OCI-LY3 (cell line): ENCODE measurements at regions not wholly inside any gene's neighbourhood (a gene's known extent, or its start where the extent isn't known, plus 50 kb on each side); places are given as distances from the start of the nearest gene placed in this dataset.

Experiments
- H2AFZ ChIP-seq: fragments of 200-600, 300-600 bp; shearing (Covaris generic); 2 replicates; pipeline ENCODE4 v1.6.0; 2014; ENCODE audit warnings: antibody characterized with exemption, low read depth, low read length
- H3K27ac ChIP-seq: fragments of 200-600, 300-600 bp; sonication (generic); 2 replicates; pipeline ENCODE4 v1.5.1; 2014; ENCODE audit warnings: mild to moderate bottlenecking, low read length, moderate library complexity, mixed read lengths
- H3K27me3 ChIP-seq: fragments of 200-600, 300-600 bp; sonication (generic); 2 replicates; pipeline ENCODE4 v1.6.1; 2014; ENCODE audit warnings: low read depth, low read length, mixed read lengths
- H3K36me3 ChIP-seq: fragments of 200-600, 300-600 bp; sonication (generic); replicated peaks from 2 replicates; pipeline ENCODE3; 2014; ENCODE audit warnings: low read depth, low read length, mixed read lengths
- H3K4me1 ChIP-seq: fragments of 300-600, 200-600 bp; sonication (generic); 2 replicates; pipeline ENCODE4 v1.6.1; 2014; ENCODE audit warnings: low read length, mixed read lengths
- H3K4me2 ChIP-seq: fragments of 200-600, 300-600 bp; sonication (generic); 2 replicates; pipeline ENCODE4 v1.6.1; 2014; ENCODE audit warnings: low read length, mixed read lengths
- H3K4me3 ChIP-seq: fragments of 300-600, 200-600 bp; sonication (generic); 2 replicates; pipeline ENCODE4 v1.5.1; 2014; ENCODE audit warnings: antibody characterized with exemption, mild to moderate bottlenecking, low read length, moderate library complexity
- H3K79me2 ChIP-seq: fragments of 300-600, 200-600 bp; shearing (Covaris generic); 2 replicates; pipeline ENCODE4 v1.6.1; 2014; ENCODE audit warnings: mild to moderate bottlenecking, low read length, mixed read lengths
- H3K9ac ChIP-seq: fragments of 300-600, 200-600 bp; shearing (Covaris generic); 2 replicates; pipeline ENCODE4 v1.6.0; 2014; ENCODE audit warnings: mild to moderate bottlenecking, low read length, moderate library complexity
- H3K9me3 ChIP-seq: fragments of 200-600, 300-600 bp; shearing (Covaris generic); 2 replicates; pipeline ENCODE4 v1.6.1; 2014; ENCODE audit warnings: low read length, mixed read lengths; ENCODE audit not compliant: insufficient read depth
- H4K20me1 ChIP-seq: fragments of 200-600, 300-600 bp; sonication (generic); 2 replicates; pipeline ENCODE4 v1.6.1; 2016; ENCODE audit warnings: low read length, mixed read lengths; ENCODE audit not compliant: insufficient read depth
- EZH2phosphoT487 ChIP-seq: fragments of 200-600 bp; shearing (Covaris generic); IDR thresholded peaks from 2 replicates; pipeline ENCODE4 v1.6.1; 2018; ENCODE audit warnings: antibody characterized with exemption, mixed run types, low read depth
- TF ChIP-seq, protein P1 (sequence below): fragments of 200-600, 300-600 bp; sonication (generic); IDR thresholded peaks from 2 replicates; pipeline ENCODE4 v1.5.1; 2014; ENCODE audit warnings: antibody characterized with exemption, low read length, low read depth

DNA sequence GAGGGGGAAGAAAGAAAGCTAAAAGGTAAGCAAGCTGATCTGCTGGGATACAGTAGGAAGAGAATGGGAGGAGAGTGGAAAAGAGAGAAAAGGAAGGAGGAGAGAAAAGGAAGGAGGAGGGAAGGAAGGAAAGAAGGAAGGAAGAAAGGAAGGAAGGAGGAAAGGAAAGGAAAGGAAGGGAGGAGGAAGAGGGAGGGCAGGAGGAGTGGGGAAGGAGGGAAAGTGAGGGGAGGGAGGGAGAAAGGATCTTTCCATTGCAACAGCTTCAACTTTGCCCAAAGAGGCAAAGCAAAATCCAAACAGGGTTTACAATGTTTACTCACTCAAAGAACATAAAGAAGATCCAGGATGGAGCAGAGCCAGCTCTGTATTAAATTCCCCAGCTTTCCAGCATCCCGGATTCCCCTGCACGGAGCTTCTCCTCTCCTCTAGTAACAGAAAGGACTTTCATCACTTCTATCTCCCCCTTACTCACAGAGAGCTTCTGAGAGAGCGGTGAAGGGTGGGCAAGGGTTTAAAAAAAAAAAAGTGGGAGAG, 494.2 kb upstream of the PROK2 start:
- Histone ChIP-seq H3K4me3 (no peak overlapping the region), H3K9ac (no peak overlapping the region), H3K27me3 (peaks cover 92% of the 10 kb centered on the region), H3K4me1 (peaks cover 16% of the 10 kb centered on the region), H3K36me3 (no peaks in the 10 kb centered on the region), H4K20me1 (peaks cover 20% of the 10 kb centered on the region), H3K27ac (no peak overlapping the region), H3K9me3 (peaks cover 6% of the 10 kb centered on the region; the same call in 1 of the 2 replicates), H3K4me2 (no peak overlapping the region), H3K79me2 (no peaks in the 10 kb centered on the region), H2AFZ (no peak overlapping the region)
- TF ChIP-seq, protein P1, sequence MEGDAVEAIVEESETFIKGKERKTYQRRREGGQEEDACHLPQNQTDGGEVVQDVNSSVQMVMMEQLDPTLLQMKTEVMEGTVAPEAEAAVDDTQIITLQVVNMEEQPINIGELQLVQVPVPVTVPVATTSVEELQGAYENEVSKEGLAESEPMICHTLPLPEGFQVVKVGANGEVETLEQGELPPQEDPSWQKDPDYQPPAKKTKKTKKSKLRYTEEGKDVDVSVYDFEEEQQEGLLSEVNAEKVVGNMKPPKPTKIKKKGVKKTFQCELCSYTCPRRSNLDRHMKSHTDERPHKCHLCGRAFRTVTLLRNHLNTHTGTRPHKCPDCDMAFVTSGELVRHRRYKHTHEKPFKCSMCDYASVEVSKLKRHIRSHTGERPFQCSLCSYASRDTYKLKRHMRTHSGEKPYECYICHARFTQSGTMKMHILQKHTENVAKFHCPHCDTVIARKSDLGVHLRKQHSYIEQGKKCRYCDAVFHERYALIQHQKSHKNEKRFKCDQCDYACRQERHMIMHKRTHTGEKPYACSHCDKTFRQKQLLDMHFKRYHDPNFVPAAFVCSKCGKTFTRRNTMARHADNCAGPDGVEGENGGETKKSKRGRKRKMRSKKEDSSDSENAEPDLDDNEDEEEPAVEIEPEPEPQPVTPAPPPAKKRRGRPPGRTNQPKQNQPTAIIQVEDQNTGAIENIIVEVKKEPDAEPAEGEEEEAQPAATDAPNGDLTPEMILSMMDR = no peak
- TF ChIP-seq EZH2phosphoT487 = no peak

DNA sequence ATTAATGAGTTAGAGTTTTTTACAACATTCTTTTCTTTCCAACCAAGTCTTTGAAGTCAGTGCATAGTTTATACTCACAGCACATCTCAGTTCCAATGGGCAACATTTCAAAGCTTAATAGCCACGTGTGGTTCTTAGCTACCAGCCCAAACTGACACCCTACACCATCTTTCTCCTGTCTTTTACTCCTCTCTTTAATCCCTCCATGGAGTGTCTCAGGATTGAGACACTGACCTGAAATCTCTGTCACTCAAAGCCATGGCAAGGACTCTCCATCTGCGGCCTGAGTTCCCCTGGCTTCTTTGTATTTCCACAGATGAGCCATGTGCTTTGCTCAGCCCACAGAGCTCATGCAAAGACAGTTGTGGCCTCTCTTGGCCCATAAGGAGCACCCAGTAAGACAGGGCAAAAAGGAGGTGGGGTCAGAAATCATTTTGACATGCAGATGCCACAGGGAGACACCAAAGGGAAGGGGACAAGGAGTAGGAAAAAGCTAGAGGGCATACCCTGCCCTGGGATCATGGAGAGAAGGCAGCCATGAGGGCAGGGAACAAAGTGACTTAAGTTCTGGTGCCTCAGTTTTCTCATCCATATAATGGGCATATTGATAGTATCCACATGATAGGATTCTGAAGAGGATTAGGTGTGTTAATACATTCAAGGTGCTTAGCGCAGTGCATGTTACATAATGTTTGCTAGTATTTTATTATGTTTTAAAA, 493.6 kb upstream of the PROK2 start:
- Histone ChIP-seq H3K27me3 (peaks cover 92% of the 10 kb centered on the region), H3K4me2 (no peak overlapping the region), H3K4me3 (no peak overlapping the region), H3K4me1 (peaks cover 16% of the 10 kb centered on the region), H3K9ac (no peak overlapping the region), H2AFZ (no peak overlapping the region), H3K79me2 (no peaks in the 10 kb centered on the region), H4K20me1 (peaks cover 24% of the 10 kb centered on the region), H3K27ac (no peak overlapping the region), H3K36me3 (no peaks in the 10 kb centered on the region), H3K9me3 (peaks cover 6% of the 10 kb centered on the region; the same call in 1 of the 2 replicates)
- TF ChIP-seq, protein P1 = no peak
- TF ChIP-seq EZH2phosphoT487 = no peak

DNA sequence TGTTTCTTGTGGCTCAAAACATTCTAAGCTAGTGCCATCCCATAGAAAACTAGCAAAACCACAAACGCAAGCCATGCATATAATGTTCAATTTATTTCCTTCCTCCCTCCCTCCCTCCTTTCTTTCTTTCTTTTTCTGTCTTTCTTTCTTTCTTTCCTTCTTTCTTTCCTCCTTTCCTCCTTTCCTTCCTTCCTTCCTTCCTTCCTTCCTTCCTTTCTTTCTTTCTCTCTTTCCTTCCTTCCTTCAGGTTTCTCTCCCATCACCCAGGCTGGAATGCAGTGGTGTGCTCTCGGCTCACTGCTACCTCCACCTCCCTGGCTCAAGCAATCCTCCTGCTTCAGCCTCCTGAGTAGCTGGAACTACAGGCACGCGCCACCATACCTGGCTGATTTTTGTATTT, 492.8 kb upstream of the PROK2 start:
- Histone ChIP-seq H3K9me3 (0 out of 2 replicates have a peak, but pooled peaks cover under 1% of the 10 kb centered on the region), H3K27ac (no peak overlapping the region), H3K36me3 (no peaks in the 10 kb centered on the region), H2AFZ (no peak overlapping the region), H3K4me2 (no peak overlapping the region), H3K27me3 (peaks cover 92% of the 10 kb centered on the region), H3K9ac (no peak overlapping the region), H4K20me1 (peaks cover 27% of the 10 kb centered on the region), H3K79me2 (no peaks in the 10 kb centered on the region), H3K4me3 (no peak overlapping the region), H3K4me1 (peaks cover 16% of the 10 kb centered on the region)
- TF ChIP-seq, protein P1 = no peak
- no peak for TF ChIP-seq EZH2phosphoT487

DNA sequence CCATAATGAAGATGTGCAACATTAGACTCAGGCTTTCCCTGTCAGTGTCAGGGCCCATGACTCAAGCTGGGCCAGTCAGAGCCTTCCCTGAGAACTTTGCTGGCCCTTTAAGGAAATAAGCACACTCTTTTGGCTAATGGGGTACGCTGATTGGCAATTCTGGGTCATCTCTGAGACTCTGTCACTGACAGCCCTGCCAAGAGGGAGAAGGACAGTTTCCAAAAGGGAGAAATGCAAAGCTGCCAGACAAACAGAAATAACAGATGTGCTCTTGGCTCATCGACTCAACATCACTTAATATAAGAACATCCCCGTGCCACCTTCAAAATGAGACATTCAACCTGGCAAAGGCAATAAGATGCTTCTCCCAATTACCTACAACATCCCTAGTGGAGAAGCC, 491.9 kb upstream of the PROK2 start:
- H3K79me2 ChIP-seq = no peaks in the 10 kb centered on the region
- no peaks in the 10 kb centered on the region for H3K36me3 ChIP-seq
- no peak overlapping the region for H3K4me2 ChIP-seq
- peaks cover 34% of the 10 kb centered on the region for H4K20me1 ChIP-seq
- TF ChIP-seq EZH2phosphoT487 = no peak
- TF ChIP-seq, protein P1 = no peak
- H3K9ac ChIP-seq = no peak overlapping the region
- H3K4me3 ChIP-seq = no peak overlapping the region
- H3K27ac ChIP-seq = no peak overlapping the region
- H2AFZ ChIP-seq = no peak overlapping the region
- H3K4me1 ChIP-seq = peaks cover 16% of the 10 kb centered on the region
- H3K9me3 ChIP-seq = no peaks in the 10 kb centered on the region
- H3K27me3 ChIP-seq = peaks cover 92% of the 10 kb centered on the region
